ENCODE measurements at regions not wholly inside any gene's neighbourhood (a gene's known extent, or its start where the extent isn't known, plus 50 kb on each side); places are given as distances from the start of the nearest gene placed in this dataset.

- no peaks in the 10 kb centered on the region for H3K27me3 ChIP-seq
- WGBS: 81% methylated on average over 4 of the region's 4 CpGs
- no peak overlapping the region for H3K27ac ChIP-seq (replicated peaks in 1 of 4)
- intact Hi-C loops (cut with DNase I): no loop called here
- H3K4me1 ChIP-seq: peaks cover 0 to 22% (median 20%) of the 10 kb centered on the region in 4 donors
- H3K36me3 ChIP-seq: no peaks in the 10 kb centered on the region
- H3K4me3 ChIP-seq: no peak overlapping the region
- TF ChIP-seq POLR2AphosphoS5 (IDR thresholded peaks at IDR 0.05) (no peak), POLR2A (IDR thresholded peaks at IDR 0.05; ENCODE audit: low read depth) (no peak), CTCF (IDR thresholded peaks at IDR 0.05) (no peak), EP300 (IDR thresholded peaks at IDR 0.05) (no peak)
- no peak for DNase-seq (ENCODE audit: extremely low spot score)
- no peaks in the 10 kb centered on the region for H3K9me3 ChIP-seq
Measured at GRCh38 chr9:105147110-105147871, 97.2 kb upstream of the SLC44A1 start.

- no peak overlapping the region for H3K27ac ChIP-seq (replicated peaks in 1 of 4)
- no peaks in the 10 kb centered on the region for H3K9me3 ChIP-seq
- H3K4me1 ChIP-seq: peaks cover 0 to 22% (median 20%) of the 10 kb centered on the region in 4 donors
- no peak for DNase-seq (ENCODE audit: extremely low spot score)
- WGBS: 50% methylated on average over 1 of the region's 1 CpG
- H3K4me3 ChIP-seq: no peak overlapping the region
- intact Hi-C loops (cut with DNase I): no loop called here
- H3K36me3 ChIP-seq: no peaks in the 10 kb centered on the region
- no peaks in the 10 kb centered on the region for H3K27me3 ChIP-seq
- TF ChIP-seq CTCF (IDR thresholded peaks at IDR 0.05): no peak
- TF ChIP-seq POLR2AphosphoS5 (IDR thresholded peaks at IDR 0.05): no peak
Measured at GRCh38 chr9:105148328-105149006, 96.0 kb upstream of the SLC44A1 start.

GRCh38 chr9:105150991-105151685 is 93.3 kb upstream of the SLC44A1 start:
- Histone ChIP-seq H3K27me3 (no peaks in the 10 kb centered on the region), H3K9me3 (no peaks in the 10 kb centered on the region), H3K27ac (replicated peaks in 1 of 4) (no peak overlapping the region), H3K4me1 (peaks cover 0 to 26% (median 24%) of the 10 kb centered on the region in 4 donors), H3K4me3 (no peak overlapping the region), H3K36me3 (no peaks in the 10 kb centered on the region)
- 48% methylated on average over 2 of the region's 2 CpGs for WGBS
- TF ChIP-seq CTCF (IDR thresholded peaks at IDR 0.05): no peak
- no peak for TF ChIP-seq EP300 (IDR thresholded peaks at IDR 0.05)
- no peak for TF ChIP-seq POLR2AphosphoS5 (IDR thresholded peaks at IDR 0.05)
- no peak for TF ChIP-seq POLR2A (IDR thresholded peaks at IDR 0.05; ENCODE audit: low read depth)
- intact Hi-C loops (cut with DNase I): loop anchor here (5.0 kb wide), 2 partner anchors 89 to 159 kb away; no protein-coding TSS in a partner anchor
- no peak for DNase-seq (ENCODE audit: extremely low spot score)

GRCh38 chr9:105151686-105151995 is 92.8 kb upstream of the SLC44A1 start:
- Histone ChIP-seq H3K4me3 (no peak overlapping the region), H3K27ac (replicated peaks in 1 of 4) (no peak overlapping the region), H3K27me3 (no peaks in the 10 kb centered on the region), H3K4me1 (peaks cover 0 to 25% (median 23%) of the 10 kb centered on the region in 4 donors), H3K9me3 (no peaks in the 10 kb centered on the region), H3K36me3 (no peaks in the 10 kb centered on the region)
- TF ChIP-seq POLR2AphosphoS5 (IDR thresholded peaks at IDR 0.05) (no peak), POLR2A (IDR thresholded peaks at IDR 0.05; ENCODE audit: low read depth) (no peak), CTCF (IDR thresholded peaks at IDR 0.05) (no peak), EP300 (IDR thresholded peaks at IDR 0.05) (no peak)
- 76% methylated on average over 3 of the region's 3 CpGs for WGBS
- DNase-seq (ENCODE audit: extremely low spot score): no peak
- intact Hi-C loops (cut with DNase I): loop anchor here (5.0 kb wide), 2 partner anchors 89 to 159 kb away; no protein-coding TSS in a partner anchor

Data from esophagus muscularis mucosa (tissue), 4 donors.